Activated CD8-positive, alpha-beta memory T cell treated with anti-CD3 and anti-CD28 coated beads for 36 hours (primary cell): ENCODE measurements at regions not wholly inside any gene's neighbourhood (a gene's known extent, or its start where the extent isn't known, plus 50 kb on each side); places are given as distances from the start of the nearest gene placed in this dataset.

Experiments used
- CTCF ChIA-PET: fragments of 350-600 bp; sonication (Branson Sonifier 250); formaldehyde crosslinking; loops from one replicate; lab custom pipeline; 2021; ENCODE audit warnings: antibody characterized with exemption; lab: Charles Lee
- POLR2A ChIA-PET: fragments of 350-600 bp; sonication (Branson Sonifier 250); formaldehyde crosslinking; loops from one replicate; lab custom pipeline; 2021; ENCODE audit warnings: antibody characterized with exemption; lab: Charles Lee

DNA sequence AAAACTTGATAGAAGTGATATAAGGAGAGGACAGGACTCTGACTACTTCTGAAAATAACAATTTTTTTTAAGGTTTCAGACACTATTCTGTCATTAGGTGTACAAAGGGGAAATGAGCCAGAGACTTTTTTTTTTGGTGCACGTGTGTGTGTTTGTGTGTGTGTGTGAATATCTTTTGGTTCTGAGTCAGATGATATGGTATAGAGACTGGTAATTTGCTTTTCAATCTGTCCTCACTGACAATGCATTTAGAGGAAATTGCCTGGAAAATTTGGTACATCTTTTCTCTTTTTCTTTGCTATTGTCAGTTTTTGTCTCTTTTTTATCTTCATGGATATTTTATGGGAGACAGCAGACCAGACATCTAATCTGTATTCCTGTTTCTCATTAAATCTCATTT lies 59.3 kb downstream of the DDIT4L start:
- ChIA-PET CTCF (no interaction called here), POLR2A (no interaction called here)

GRCh38 chr4:100130491-100130890 lies 59.8 kb downstream of the DDIT4L start:
- CTCF ChIA-PET = no interaction called here
- POLR2A ChIA-PET = no interaction called here

GRCh38 chr4:100129774-100130173 lies 60.5 kb downstream of the DDIT4L start:
- ChIA-PET POLR2A (no interaction called here), CTCF (interaction anchor here (0.7 kb wide), 1 partner anchor 16 kb away, joined by 3 read pairs; no protein-coding TSS in a partner anchor)

GRCh38 chr4:100128338-100128737 lies 61.9 kb downstream of the DDIT4L start:
- ChIA-PET CTCF (no interaction called here), POLR2A (no interaction called here)

DNA sequence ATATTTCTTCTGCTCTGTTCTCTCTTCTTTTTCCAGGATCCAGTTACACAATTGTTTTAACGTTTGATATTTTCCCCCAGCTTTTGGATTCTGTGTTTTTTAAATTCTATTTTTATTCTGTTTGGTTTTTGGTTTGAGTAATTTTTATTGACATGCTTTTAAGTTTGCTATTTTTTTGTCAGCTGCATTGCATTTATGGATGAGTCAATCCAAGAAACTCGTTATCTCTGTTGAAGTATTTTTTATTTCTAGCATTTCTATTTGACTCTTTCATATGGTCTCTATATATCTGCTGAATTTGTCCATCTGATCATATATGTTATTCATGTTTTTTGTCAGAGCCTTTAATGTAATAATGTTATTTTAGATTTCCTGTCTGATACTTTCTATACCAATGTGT lies 65.6 kb downstream of the DDIT4L start:
- CTCF ChIA-PET = no interaction called here
- POLR2A ChIA-PET = no interaction called here

- CTCF ChIA-PET = no interaction called here
- POLR2A ChIA-PET = no interaction called here
Observed at GRCh38 chr4:100118181-100118580, 72.1 kb downstream of the DDIT4L start.

- ChIA-PET CTCF (no interaction called here), POLR2A (no interaction called here)
Observed at GRCh38 chr4:100117750-100118149, 72.5 kb downstream of the DDIT4L start.

DNA sequence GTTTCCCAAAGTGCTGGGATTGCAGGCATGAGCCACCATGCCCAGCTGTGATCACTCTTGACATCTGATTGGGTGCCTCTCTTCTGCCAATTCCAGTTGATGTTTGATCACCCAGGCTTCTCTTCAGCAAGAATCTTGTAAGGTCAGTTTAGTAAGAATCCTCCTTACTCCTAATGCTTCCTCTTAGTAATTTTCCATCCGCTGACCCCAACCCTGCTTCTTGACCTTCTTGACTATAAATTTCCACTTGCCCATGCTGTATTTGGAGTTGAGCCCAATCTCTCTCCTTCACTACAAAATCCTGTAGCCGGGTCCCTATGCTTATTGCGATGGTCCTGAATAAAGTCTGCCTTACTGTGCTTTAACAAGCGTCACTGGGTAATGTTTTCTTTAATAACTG lies 75.4 kb downstream of the DDIT4L start:
- CTCF ChIA-PET = no interaction called here
- POLR2A ChIA-PET = no interaction called here

- CTCF ChIA-PET = interaction anchor here (1.0 kb wide), 1 partner anchor 20 kb away, joined by 3 read pairs; no protein-coding TSS in a partner anchor
- POLR2A ChIA-PET = no interaction called here
Observed at GRCh38 chr4:100113732-100114131, 76.5 kb downstream of the DDIT4L start.

DNA sequence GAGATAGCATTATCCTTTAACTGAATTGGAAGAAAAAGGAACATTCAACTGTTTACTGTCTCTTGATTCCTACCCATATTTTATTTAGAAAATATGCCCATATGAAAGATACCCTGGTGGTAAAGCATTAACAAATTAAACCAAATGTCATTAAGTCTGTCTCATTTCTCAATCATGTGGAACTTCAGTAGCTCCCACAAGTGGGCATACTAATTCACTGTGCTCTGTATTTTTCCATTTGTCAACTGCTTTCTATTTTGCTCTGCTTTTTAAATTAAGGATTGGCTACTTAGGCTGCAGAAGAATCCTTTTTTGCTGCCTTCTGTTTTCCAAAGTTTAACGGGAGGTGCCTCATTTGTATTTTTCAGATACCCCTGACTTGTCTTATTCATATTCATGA lies 77.2 kb downstream of the DDIT4L start:
- ChIA-PET CTCF (interaction anchor here (1.0 kb wide), 1 partner anchor 20 kb away, joined by 3 read pairs; no protein-coding TSS in a partner anchor), POLR2A (no interaction called here)

- ChIA-PET CTCF (no interaction called here), POLR2A (no interaction called here)
Observed at GRCh38 chr4:100109921-100110320, 80.3 kb downstream of the DDIT4L start.

DNA sequence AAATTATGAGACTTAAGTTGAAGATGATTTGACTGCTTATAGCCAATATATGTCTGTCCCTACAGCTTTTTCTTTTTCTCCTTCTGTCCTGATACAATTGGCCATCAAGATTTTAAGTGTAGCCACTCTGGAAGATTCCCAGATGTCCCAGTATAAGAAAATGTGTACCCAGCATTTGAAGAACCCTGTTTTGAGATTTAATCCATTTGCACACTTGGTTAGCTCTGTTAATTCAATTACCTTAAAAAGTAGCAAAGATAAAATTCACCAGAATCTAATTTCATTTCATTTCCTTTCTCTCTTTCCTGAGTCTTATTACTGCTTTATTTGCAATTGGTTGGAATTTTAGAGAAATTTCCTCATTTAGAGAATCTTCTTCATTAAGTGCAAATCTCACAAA lies 81.4 kb downstream of the DDIT4L start:
- CTCF ChIA-PET = no interaction called here
- POLR2A ChIA-PET = no interaction called here

- CTCF ChIA-PET = no interaction called here
- POLR2A ChIA-PET = no interaction called here
Observed at GRCh38 chr4:100106982-100107381, 83.3 kb downstream of the DDIT4L start.

DNA sequence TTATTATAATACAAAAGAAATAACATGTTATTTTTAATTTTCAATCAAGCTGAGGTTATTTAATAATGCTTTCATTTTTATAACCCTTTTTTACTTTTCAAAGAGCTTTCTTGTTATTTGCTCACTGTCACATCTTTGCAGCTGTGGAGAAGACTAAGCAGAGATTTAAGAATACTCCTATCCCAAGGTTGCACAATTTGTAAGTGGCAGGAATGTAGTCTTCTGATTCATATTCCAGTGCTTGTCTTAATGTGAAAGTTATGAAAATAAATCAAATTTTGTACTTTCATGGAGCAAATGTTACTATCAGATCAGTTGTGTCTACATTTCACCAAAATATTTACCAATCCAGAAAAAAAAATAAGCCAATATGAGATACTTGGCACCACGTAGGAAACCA lies 86.6 kb downstream of the DDIT4L start:
- POLR2A ChIA-PET = interaction anchor here (0.6 kb wide), 1 partner anchor 78 kb away, joined by 3 read pairs; no protein-coding TSS in a partner anchor
- CTCF ChIA-PET = no interaction called here

DNA sequence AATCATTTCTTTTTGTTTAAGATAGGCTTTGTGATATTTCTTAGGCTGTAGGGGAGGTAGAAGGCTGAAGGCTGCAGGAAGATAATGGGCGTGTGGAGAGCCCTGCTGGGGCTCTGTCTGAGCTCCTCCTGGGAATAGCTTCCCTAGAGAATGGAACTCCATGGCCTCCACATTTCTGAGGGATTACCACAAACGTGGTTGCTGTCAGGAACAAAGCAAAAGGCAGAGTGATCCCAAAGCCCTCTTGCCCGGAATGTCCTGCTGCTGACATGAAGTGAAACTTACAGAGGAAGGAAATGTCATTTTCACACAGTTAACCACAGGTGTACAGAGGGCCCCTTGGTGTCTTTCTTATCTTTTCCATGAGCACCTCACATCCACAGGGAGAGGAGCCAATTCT lies 89.3 kb downstream of the DDIT4L start:
- POLR2A ChIA-PET = no interaction called here
- CTCF ChIA-PET = no interaction called here

DNA sequence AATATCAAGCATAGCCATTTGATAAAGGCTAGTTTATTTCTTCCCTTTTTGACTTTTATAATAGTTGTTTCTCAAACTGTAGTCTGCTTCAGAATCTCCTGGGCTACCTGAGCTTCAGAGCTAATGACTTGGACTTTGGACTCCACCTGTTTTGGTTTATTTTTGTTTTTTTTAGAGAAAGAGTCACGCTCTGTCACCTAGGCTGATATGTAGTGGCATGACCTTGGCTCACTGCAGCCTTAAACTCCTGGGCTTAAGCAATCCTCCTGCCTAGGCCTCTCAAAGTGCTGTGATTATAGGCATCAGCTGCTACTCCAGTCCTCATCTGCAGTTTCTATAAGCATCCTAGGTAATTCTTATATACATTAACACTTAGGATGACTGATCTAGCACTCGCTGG lies 90.5 kb downstream of the DDIT4L start:
- ChIA-PET CTCF (no interaction called here), POLR2A (no interaction called here)

- POLR2A ChIA-PET = no interaction called here
- CTCF ChIA-PET = no interaction called here
Observed at GRCh38 chr4:100098681-100099080, 91.6 kb downstream of the DDIT4L start.

DNA sequence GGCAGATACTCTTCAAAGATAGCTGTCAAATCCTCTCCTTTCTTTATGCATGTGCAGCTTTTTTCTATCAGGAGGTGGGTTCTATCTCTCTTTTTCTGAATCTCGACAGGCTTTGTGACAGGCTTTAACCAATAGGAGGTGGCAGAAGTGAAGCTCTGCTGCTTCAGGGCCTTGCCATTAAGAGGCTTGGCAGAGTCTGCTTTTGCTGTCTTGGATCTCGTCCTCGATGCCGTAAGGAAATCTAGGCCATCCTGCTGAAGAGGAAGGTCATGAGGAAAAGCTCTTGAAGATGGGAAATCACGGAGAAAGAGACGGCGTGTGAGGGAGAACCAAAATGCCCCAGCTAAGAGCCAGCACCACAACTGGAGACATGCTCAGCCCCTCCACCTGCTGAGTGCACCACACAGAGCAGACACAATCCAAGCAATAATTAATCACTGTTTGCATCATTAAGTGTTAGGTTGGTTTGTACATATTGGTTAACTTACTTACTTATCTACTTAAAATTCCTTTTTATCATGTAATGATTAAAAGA lies 92.2 kb downstream of the DDIT4L start:
- ChIA-PET CTCF (no interaction called here), POLR2A (no interaction called here)

DNA sequence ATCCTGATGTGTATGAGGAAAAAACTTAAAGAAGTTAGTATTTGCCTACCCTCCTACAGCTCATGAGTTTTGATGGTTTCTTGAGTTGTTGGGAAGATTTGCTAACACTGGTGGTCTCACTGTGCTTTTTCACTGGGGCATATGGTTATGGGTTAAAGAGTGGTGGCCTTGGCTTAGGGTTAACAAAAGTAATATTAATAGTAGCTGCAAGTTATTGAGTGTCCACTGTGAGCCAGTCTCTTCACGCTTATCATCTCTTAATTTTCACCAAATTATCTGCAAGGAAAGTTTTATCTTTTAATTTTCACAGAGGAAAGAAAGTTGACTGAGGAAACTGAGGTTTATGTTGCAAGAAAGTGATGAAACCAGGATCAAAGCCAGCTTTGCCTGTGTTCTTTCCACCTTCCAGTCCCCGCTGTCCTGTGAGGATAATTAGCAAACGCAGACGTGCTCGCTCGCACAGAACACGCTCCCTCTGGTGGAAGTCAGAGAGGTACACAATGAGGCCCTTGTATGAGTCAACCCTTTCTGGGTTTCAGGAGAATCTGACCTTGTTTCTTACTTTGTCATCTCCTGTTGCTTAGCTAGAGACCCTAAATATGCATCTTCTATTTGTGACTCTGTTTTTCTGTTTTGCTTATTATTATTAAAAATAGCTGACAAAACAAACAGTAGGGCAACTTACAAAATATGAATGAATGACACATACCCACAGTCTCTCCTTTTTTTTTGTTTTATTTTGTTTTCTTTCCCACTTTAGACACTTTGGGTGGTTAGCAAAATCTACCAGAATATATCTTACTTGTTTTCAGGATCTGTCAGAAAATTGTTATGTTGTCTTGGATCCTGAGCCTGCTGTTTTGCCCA lies 94.3 kb downstream of the DDIT4L start:
- CTCF ChIA-PET = interaction anchor here (0.6 kb wide), 1 partner anchor 961 kb away, joined by 3 read pairs; no protein-coding TSS in a partner anchor
- POLR2A ChIA-PET = no interaction called here

GRCh38 chr4:100093091-100093866 lies 97.0 kb downstream of the DDIT4L start:
- ChIA-PET CTCF (interaction anchor here (0.8 to 1.6 kb wide), 6 partner anchors 10 to 142 kb away, joined by 3 to 11 read pairs (median 3); no protein-coding TSS in a partner anchor), POLR2A (interaction anchor here (0.6 to 1.2 kb wide), 2 partner anchors 11 to 729 kb away, joined by 3 read pairs; no protein-coding TSS in a partner anchor)
